Left cardiac atrium (tissue), 4 donors: ENCODE measurements at regions not wholly inside any gene's neighbourhood (a gene's known extent, or its start where the extent isn't known, plus 50 kb on each side); places are given as distances from the start of the nearest gene placed in this dataset.

Experiments used
- ATAC-seq, 2 donors: fragments of 200-7000 bp; cut with Tn5 transposase; one replicate each; pipeline ENCODE4 v1.9.1; 2020; ENCODE audit warnings: mild to moderate bottlenecking in 2 of 2, moderate library complexity in 2 of 2
- DNase-seq: peaks from one replicate; pipeline ENCODE4 v3.0.0-alpha.2; 2020
- intact Hi-C, 2 donors: fragments of 100-400 bp; cut with DNase I; formaldehyde crosslinking; loops; one replicate each; pipeline versions ENCODE4 v1.14.1 to v1.15.1; 2022 to 2023
- donor health status: DM: no; HTN: yes; CAD: no.
- donor health status: DM: no; HTN: yes; CAD: no; lungs with severe emphysema.
- donor health status: DM: yes; HTN: yes; CAD: no.
- donor health status: Dilated cardiomyopathy.

- intact Hi-C loops = no loop called here
- DNase-seq (no peak), ATAC-seq (no peak)
Observed at GRCh38 chr1:163834778-163835177, 513.0 kb downstream of the NUF2 start.

DNA sequence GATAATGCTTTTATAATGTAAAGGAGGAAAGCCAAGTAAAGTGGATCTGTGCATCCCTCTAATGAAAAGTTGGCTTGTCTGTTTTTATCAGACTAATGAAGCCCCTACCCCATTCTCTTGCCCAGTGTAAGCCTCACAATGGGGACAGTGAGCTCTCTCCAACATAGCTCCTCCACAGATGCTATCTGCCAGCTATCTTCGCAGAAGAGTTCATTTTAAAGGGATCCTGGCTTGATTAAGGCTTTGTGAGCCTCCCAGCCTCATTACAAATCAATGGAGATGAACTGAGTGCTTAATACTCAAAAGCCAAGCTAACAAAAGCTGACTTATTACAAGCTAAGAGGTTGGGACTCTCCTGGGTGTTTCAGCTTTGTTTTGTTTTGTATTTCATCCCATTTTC lies 514.7 kb downstream of the NUF2 start:
- intact Hi-C loops = no loop called here
- DNase-seq = no peak
- no peak for ATAC-seq

DNA sequence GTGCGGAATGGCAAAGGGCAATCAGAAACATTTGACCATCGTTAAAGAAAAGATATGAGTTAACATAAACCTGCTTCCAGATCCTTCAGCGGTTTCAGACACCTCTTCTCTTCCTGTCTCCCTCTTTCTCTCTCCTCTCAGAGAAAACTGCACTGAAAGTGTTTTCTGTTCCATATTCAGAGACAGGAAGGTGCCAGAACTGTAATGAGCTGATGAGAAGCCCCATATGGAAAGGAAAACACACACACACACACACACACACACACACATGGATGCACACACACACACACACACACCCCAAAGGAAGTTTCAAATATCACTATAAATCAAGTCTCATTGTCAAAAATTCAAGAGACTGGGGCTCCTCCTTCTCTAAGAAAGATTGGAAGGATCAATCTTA lies 515.5 kb downstream of the NUF2 start:
- DNase-seq = no peak
- intact Hi-C loops = no loop called here
- ATAC-seq = no peak

GRCh38 chr1:163842571-163842970 lies 520.8 kb downstream of the NUF2 start:
- ATAC-seq (no peak), DNase-seq (no peak)
- intact Hi-C loops = no loop called here

- ATAC-seq (peak in 1 of 2 donors; percentile 91), DNase-seq (no peak)
- intact Hi-C loops = no loop called here
Observed at GRCh38 chr1:163844459-163844858, 522.7 kb downstream of the NUF2 start.

- intact Hi-C loops = no loop called here
- ATAC-seq = no peak
Observed at GRCh38 chr1:163845279-163845678, 523.5 kb downstream of the NUF2 start.

DNA sequence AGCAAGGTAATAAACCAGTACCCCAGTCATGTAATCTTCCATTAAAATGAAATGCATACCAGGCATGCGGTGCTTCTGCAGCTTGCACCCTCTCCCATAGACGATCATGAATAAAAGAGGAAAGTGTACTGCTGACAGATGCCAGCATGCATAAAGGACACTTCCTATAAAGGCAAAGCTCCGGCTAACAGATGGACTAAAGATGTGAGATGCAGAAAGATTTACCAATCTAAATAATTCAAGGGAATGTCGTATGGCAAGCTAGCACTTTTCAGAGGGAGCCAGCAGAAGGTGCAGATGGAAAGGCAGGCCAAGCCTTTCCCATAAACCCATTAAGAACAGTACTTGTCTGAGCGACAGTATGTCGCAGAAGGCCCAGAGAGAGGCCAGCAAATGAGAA lies 542.0 kb downstream of the NUF2 start:
- ATAC-seq (no peak), DNase-seq (no peak)
- intact Hi-C loops = no loop called here

More at GRCh38 chr1:163845279-163845678, 523.5 kb downstream of the NUF2 start:
- DNase-seq = no peak

DNA sequence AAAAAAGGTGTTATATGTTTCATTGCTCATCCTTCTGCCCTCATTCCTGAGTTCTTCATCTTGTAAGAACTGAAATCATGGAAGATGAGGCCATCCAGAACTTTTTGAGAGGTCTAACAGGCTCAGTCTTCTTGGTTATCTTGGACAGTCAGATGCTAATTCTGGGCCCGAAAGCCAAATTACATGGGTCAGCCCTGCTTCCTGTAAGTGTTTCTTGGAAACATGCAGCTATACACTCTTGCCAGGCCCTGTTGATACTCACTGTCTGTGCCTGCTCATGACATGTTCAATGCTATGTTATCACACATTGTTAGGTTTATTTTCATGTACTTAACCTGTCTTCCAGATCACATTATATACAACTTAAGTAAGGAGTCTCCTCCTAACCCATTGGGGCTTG lies 542.5 kb downstream of the NUF2 start:
- DNase-seq (no peak), ATAC-seq (peak; percentile 23 to 33)

GRCh38 chr1:163866564-163866963 lies 544.8 kb downstream of the NUF2 start:
- intact Hi-C loops = no loop called here
- ATAC-seq = peak; percentile 27 to 52
- no peak for DNase-seq

More for the DNA sequence above, 542.5 kb downstream of the NUF2 start:
- intact Hi-C loops = no loop called here

DNA sequence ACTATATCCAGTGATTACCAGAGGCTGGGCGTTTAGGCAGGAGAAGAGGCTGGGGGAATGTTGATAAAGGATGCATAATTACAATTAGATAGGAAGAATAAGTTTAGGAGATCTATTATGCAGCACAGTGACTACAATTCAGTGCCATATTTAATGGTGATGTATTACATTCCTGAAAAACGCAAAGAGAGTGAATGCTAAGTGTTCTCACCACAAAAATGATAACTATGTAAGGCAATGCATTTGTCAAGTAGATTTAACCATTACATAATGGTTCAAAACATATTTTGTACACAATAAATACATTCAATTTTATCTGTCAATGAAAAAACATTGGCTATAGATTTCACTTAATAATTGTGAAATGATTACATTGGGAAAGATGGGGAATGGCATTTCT lies 548.9 kb downstream of the NUF2 start:
- DNase-seq = no peak
- ATAC-seq = no peak
- intact Hi-C loops = no loop called here

DNA sequence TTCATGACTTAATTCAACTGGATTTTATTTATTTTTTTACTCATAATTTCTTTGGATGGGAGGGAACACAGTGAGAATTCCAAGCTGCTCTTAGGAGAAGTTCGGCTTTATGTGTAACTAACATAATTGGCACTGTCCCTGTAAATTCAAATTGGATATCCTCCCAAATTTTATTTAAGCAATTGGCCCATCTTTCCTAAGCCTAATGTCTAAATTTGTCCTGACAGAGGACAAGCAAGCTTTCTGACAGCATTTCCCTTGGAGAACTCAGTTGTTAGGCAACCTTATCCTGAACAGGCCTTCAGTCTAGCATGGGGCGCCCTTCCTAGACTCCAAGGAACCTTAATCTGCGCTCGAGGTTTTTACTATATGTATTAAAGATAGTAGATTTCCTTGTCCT lies 550.3 kb downstream of the NUF2 start:
- DNase-seq (no peak), ATAC-seq (peak in 1 of 2 donors; percentile 56)
- intact Hi-C loops = no loop called here

GRCh38 chr1:163874070-163874469 lies 552.3 kb downstream of the NUF2 start:
- ATAC-seq = no peak
- intact Hi-C loops = no loop called here
- no peak for DNase-seq

GRCh38 chr1:163875200-163875926 lies 553.6 kb downstream of the NUF2 start:
- ATAC-seq (peak; percentile 65 to 94), DNase-seq (peak; percentile 57)
- intact Hi-C loops = no loop called here

GRCh38 chr1:163875927-163876320 lies 554.2 kb downstream of the NUF2 start:
- ATAC-seq = peak; percentile 68 to 71
- intact Hi-C loops = no loop called here
- no peak for DNase-seq

DNA sequence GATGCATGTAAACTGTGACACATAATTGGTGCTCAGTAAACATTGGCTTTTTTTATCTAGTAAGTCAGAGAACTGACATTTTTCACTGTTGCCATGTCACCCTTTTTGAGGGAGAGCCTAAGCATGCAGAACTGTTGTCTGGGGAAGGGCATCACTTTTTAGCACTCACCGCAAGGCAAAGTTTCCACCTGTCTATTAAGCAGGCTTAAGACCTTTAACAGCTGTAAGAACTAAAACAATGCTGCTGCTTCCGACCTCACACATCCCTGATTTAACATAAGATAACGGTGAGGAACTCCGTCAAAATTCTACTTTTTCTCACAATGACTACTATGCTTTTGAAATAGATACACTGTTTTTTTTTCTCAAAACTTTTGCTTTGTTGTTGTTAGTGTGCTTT lies 554.8 kb downstream of the NUF2 start:
- intact Hi-C loops = no loop called here
- no peak for DNase-seq
- no peak for ATAC-seq

GRCh38 chr1:163877016-163877415 lies 555.3 kb downstream of the NUF2 start:
- DNase-seq (no peak), ATAC-seq (no peak)
- intact Hi-C loops = no loop called here

DNA sequence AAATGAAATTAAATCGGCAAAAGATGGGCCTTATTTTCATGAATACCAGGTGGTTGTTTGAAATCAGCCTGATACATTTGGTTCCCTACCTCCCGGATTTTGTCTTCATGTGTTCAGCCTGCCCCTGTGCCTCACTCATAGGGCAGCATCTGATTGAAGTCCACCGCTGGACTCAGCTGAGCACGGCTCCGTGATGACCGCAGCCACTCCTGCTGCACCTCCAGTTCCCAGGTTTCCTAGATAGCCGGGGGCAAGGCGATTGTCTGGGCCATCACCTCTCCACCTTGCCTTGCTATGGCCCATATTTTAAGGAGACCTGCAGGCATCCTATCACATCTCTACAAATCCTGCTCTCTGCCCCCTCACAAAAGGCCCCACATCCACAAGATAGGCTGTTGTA lies 563.8 kb downstream of the NUF2 start:
- intact Hi-C loops = no loop called here
- ATAC-seq = no peak
- DNase-seq = no peak

DNA sequence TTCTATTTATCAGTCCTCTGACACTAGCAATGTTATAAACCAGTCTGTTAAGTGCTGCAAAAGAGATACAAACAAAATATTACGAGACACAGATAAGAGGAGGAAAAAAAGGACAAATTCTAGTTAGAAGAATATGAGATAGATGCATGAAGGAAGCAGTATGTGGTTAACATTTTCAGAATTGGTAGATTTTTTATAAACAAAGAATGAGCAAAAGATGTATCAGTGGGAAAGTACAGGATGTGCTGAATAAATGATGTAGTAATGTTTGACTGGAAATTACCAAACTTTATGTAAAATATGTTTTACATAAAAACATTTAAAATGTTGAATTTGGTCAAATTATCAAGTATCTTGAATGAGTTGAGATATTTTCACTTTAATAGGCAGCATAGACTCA lies 574.2 kb downstream of the NUF2 start:
- no peak for DNase-seq
- intact Hi-C loops = no loop called here
- no peak for ATAC-seq

DNA sequence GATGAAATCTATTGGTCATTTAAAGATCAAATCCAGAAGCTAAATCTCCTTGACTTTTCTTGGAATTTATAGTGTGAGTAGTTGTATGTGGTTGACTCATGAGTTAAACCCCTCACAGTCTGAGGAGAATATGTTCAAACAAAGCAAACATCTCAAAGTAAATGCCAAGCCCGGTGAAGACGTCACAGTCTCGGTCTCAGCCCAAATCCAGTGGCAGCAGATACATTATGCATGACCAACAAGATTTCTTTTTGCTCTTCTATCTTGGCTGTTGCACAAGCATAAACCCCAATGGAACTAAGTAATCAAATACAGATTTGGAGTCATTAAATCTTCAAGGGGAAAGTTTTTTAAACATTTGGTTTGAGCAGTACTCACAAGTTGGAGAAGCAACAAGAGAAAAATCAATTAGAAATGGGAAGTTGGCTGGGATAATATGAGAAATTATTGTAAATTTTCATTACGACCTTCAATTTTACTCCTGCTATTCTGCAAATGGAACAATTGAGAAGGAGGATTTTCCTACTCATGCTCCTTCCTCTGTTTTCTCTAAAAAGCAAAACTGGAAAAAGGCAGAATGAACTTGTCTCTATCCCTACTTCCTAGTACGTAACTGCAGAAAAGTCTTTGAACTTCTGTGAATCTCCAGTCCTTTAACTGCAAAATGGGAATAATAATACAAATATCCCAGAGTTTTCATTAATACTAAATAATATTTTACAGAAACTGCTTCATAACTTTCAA lies 575.8 kb downstream of the NUF2 start:
- ATAC-seq (peak; percentile 59 to 92), DNase-seq (peak; percentile 44)
- intact Hi-C loops = no loop called here

GRCh38 chr1:163906283-163906682 lies 584.5 kb downstream of the NUF2 start:
- intact Hi-C loops = no loop called here
- no peak for ATAC-seq
- no peak for DNase-seq
